HepG2 (cell line): ENCODE measurements at regions not wholly inside any gene's neighbourhood (a gene's known extent, or its start where the extent isn't known, plus 50 kb on each side); places are given as distances from the start of the nearest gene placed in this dataset.

Source experiments
- ATAC-seq: fragments of 200-7000 bp; cut with Tn5 transposase; 3 replicates; pipeline ENCODE4 v1.9.1; 2020; ENCODE audit warnings: mild to moderate bottlenecking, moderate library complexity
- BruUV-seq: library from RNA; stranded (reverse); fragments of 400-500 nt; replicated peaks from 2 replicates; lab custom pipeline; 2021; lab: Mats Ljungman, UMichigan
- CTCF ChIA-PET: fragments of 300-600 bp; formaldehyde crosslinking; extraction: SDS; loops from one replicate; lab custom pipeline; 2021; ENCODE audit warnings: low total read pairs, inconsistent platforms, low intra/inter-chr PET ratio; lab: Yijun Ruan, JAX
- POLR2A ChIA-PET: fragments of 350-600 bp; sonication (Branson Sonifier 250); formaldehyde crosslinking; loops from one replicate; lab custom pipeline; 2020; ENCODE audit warnings: antibody characterized with exemption, inconsistent platforms; lab: Yijun Ruan, JAX
- DNase-seq: peaks from one replicate; pipeline ENCODE4 v3.0.0-alpha.2; 2015; ENCODE audit warnings: low spot score
- FAIRE-seq: peaks from 3 replicates; lab custom pipeline; 2011; peaks lifted over from hg19 to GRCh38; lab: Jason Lieb, UNC
- H2AFZ ChIP-seq: one replicate; pipeline ENCODE4 v1.6.1; 2011; ENCODE audit warnings: low read length, inconsistent platforms
- H3K27ac ChIP-seq: fragments of 300-600 bp; 3 replicates; pipeline ENCODE4 v1.8.0; 2011; ENCODE audit warnings: mixed run types, mild to moderate bottlenecking, mixed read lengths, low read length, inconsistent platforms; ENCODE audit not compliant: insufficient read depth; ENCODE audit errors: extremely low read length
- H3K27me3 ChIP-seq, 2 experiments: fragments of 200-600 bp in 1 of 2; 2 replicates in 1 of 2; 3 replicates in 1 of 2; pipeline versions ENCODE4 v1.6.0 to v1.8.0; 2011; ENCODE audit warnings: low read length in 2 of 2, mild to moderate bottlenecking in 2 of 2, moderate library complexity in 2 of 2, inconsistent platforms in 1 of 2; ENCODE audit not compliant: insufficient read depth in 2 of 2, control insufficient read depth in 1 of 2
- H3K36me3 ChIP-seq, 2 experiments: fragments of 200-600 bp in 1 of 2; replicated peaks in 1 of 2; 2 replicates in 1 of 2; 3 replicates in 1 of 2; pipeline versions ENCODE4 v1.5.1 to v1.8.0; 2011; ENCODE audit warnings: low read length in 2 of 2, inconsistent platforms in 1 of 2; ENCODE audit not compliant: insufficient read depth in 2 of 2, control insufficient read depth in 1 of 2
- H3K4me1 ChIP-seq: 2 replicates; pipeline ENCODE4 v1.5.1; 2012; ENCODE audit warnings: low read length, inconsistent platforms; ENCODE audit not compliant: insufficient read depth
- H3K4me2 ChIP-seq: 2 replicates; pipeline ENCODE4 v1.6.0; 2011; ENCODE audit warnings: low read depth, low read length, inconsistent platforms
- H3K4me3 ChIP-seq, 3 experiments: fragments of 200-600 bp in 1 of 3; sonication (generic), shearing (Covaris generic) in 1 of 3; replicated peaks in 1 of 3; 2 replicates each; pipeline ENCODE4 v1.5.1; 2011 to 2016; ENCODE audit warnings: low read length in 3 of 3, inconsistent platforms in 2 of 3, low read depth in 2 of 3, mild to moderate bottlenecking in 2 of 3, control low read depth in 1 of 3, mixed read lengths in 1 of 3; ENCODE audit not compliant: insufficient read depth in 1 of 3
- H3K79me2 ChIP-seq: one replicate; pipeline ENCODE4 v1.6.1; 2011; ENCODE audit warnings: low read length, inconsistent platforms; ENCODE audit not compliant: insufficient read depth
- H3K9ac ChIP-seq: 2 replicates; pipeline ENCODE4 v1.6.0; 2011; ENCODE audit warnings: mild to moderate bottlenecking, low read depth, low read length, inconsistent platforms; ENCODE audit not compliant: insufficient read depth
- H3K9me3 ChIP-seq: 2 replicates; pipeline ENCODE4 v1.5.1; 2012; ENCODE audit warnings: mild to moderate bottlenecking, low read length
- H4K20me1 ChIP-seq: 2 replicates; pipeline ENCODE4 v1.6.0; 2011; ENCODE audit warnings: inconsistent platforms, mild to moderate bottlenecking, low read length, moderate library complexity; ENCODE audit not compliant: insufficient read depth
- KDM1A ChIP-seq: IDR thresholded peaks from 2 replicates; pipeline ENCODE4 v1.6.1; 2016; ENCODE audit warnings: missing compliant biosample characterization
- NFRKB ChIP-seq: fragments of 450-650 bp; IDR thresholded peaks from 2 replicates; pipeline ENCODE4 v1.6.1; 2017
- POLR2A ChIP-seq, 2 experiments: IDR thresholded peaks; 2 replicates each; pipeline ENCODE4 v1.6.1; 2011; ENCODE audit warnings: low read depth in 2 of 2, low read length in 2 of 2, mild to moderate bottlenecking in 1 of 2, moderate library complexity in 1 of 2; ENCODE audit not compliant: insufficient read depth in 1 of 2
- RFXAP ChIP-seq: sonication (generic); formaldehyde crosslinking; IDR thresholded peaks from 2 replicates; pipeline ENCODE4 v1.4.0; 2020; ENCODE audit warnings: missing genetic modification reagents, borderline replicate concordance
- TARDBP ChIP-seq: sonication (generic); formaldehyde crosslinking; IDR thresholded peaks from 2 replicates; pipeline ENCODE4 v1.8.0; 2022; ENCODE audit warnings: mild to moderate bottlenecking, missing genetic modification reagents
- ZNF253 ChIP-seq: sonication (generic); formaldehyde crosslinking; IDR thresholded peaks from 2 replicates; pipeline ENCODE4 v1.8.0; 2022; ENCODE audit warnings: mild to moderate bottlenecking, missing genetic modification reagents, borderline replicate concordance
- ZNF572 ChIP-seq: sonication (generic); formaldehyde crosslinking; IDR thresholded peaks from 2 replicates; pipeline ENCODE4 v1.5.1; 2020; ENCODE audit warnings: mild to moderate bottlenecking, missing genetic modification reagents
- ZNF747 ChIP-seq: sonication (generic); formaldehyde crosslinking; IDR thresholded peaks from 2 replicates; pipeline ENCODE4 v1.8.1; 2023; ENCODE audit warnings: missing genetic modification reagents, mild to moderate bottlenecking, borderline replicate concordance
- whole genome bisulfite sequencing: methylation state at CpG from one replicate; pipeline ENCODE4 v1.1.6; 2017; ENCODE audit warnings: low lambda C conversion rate; 5-methylcytosine and 5-hydroxymethylcytosine counted together
- in situ Hi-C: cut with HindIII; loops from 2 replicates; pipeline ENCODE4 v1.10.0; 2017; ENCODE audit warnings: low pct_unique_long_range_greater_than_20kb; ENCODE audit not compliant: extremely low pct_ligation_motif_present
- intact Hi-C: fragments of 100-400 bp; cut with micrococcal nuclease; formaldehyde crosslinking; loops from one replicate; pipeline ENCODE4 v1.10.0; 2022; ENCODE audit not compliant: unreplicated experiment
- TF ChIP-seq, protein P1 (sequence below): sonication (generic); formaldehyde crosslinking; IDR thresholded peaks from 2 replicates; pipeline ENCODE4 v1.9.0; 2021; ENCODE audit warnings: missing genetic modification reagents, borderline replicate concordance

DNA sequence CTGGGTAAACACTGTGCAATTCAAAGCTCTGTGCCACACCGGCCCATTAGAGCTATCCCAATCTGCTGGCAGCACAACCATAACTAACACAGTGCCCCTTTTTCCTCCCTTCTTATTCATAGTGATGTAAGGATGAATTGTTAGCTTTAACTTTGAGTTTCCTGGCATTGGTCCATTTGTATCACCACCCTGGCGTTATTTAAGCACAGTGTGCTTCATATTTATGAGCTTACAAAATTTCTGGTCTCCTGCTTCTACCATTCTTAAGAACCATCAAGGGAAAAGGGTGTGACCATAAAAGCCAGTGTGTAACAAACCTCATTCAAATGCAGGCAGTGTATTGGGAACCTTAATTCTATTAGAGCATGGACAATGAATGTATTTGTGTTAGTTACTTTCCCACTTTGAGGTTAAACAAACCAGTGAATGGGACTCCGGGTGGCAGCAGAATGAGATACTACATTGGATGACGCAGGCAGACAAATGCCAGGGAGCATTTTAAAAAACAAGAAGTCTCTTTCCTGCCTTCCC lies 222.6 kb downstream of the TMEM161B start:
- no peak for FAIRE-seq
- H3K4me1 ChIP-seq: no peaks in the 10 kb centered on the region
- no peak for TF ChIP-seq KDM1A
- TF ChIP-seq RFXAP (CRISPR knock-in tag): no peak
- no peak for TF ChIP-seq TARDBP
- no peak for TF ChIP-seq ZNF253 (CRISPR knock-in tag)
- TF ChIP-seq, protein P1, sequence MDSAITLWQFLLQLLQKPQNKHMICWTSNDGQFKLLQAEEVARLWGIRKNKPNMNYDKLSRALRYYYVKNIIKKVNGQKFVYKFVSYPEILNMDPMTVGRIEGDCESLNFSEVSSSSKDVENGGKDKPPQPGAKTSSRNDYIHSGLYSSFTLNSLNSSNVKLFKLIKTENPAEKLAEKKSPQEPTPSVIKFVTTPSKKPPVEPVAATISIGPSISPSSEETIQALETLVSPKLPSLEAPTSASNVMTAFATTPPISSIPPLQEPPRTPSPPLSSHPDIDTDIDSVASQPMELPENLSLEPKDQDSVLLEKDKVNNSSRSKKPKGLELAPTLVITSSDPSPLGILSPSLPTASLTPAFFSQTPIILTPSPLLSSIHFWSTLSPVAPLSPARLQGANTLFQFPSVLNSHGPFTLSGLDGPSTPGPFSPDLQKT (CRISPR knock-in tag): no peak
- no peak for TF ChIP-seq POLR2A (IDR thresholded peaks at IDR 0.05; ENCODE audit: insufficient read depth in 1 of 2, low read depth in 2 of 2, low read length in 2 of 2)
- no peak for TF ChIP-seq ZNF572 (CRISPR knock-in tag)
- TF ChIP-seq ZNF747 (CRISPR knock-in tag): no peak
- WGBS: 13% methylated on average over 4 of the region's 4 CpGs
- no peak overlapping the region for H3K27ac ChIP-seq
- BruUV-seq: no TSS peak
- no peak for ATAC-seq
- no peak overlapping the region for H3K9ac ChIP-seq
- in situ Hi-C loops: no loop called here
- no peaks in the 10 kb centered on the region for H4K20me1 ChIP-seq
- no peak overlapping the region for H3K4me2 ChIP-seq
- ChIA-PET CTCF (no interaction called here), POLR2A (no interaction called here)
- H3K79me2 ChIP-seq: no peaks in the 10 kb centered on the region
- no peak overlapping the region for H3K4me3 ChIP-seq
- no peaks in the 10 kb centered on the region; a peak in 1 of 5 replicates for H3K27me3 ChIP-seq
- no peaks in the 10 kb centered on the region for H3K9me3 ChIP-seq
- H3K36me3 ChIP-seq: no peaks in the 10 kb centered on the region
- intact Hi-C loops: no loop called here
- H2AFZ ChIP-seq: no peak overlapping the region
- DNase-seq: no peak

DNA sequence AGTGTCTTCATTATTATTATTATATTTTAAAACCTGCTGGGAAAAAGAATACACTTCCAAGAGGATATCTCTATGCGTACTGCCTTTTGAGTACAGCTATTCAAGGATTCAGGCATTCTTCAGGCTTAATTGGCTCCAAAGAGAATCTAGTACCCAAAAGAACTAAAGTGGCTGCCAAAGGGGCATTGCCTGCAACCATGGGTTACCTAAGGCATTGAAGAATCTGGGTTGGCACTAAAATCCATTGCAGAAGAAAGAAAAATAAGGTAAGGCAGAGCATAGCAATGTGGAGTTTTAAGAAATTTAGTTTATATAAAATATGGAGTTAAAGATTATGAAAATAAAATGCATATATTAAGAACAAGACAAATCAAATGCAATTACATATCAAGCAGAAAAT lies 223.5 kb downstream of the TMEM161B start:
- Histone ChIP-seq H3K27me3 (no peaks in the 10 kb centered on the region; a peak in 1 of 5 replicates), H3K4me1 (no peaks in the 10 kb centered on the region), H3K36me3 (no peaks in the 10 kb centered on the region), H3K4me3 (no peak overlapping the region)
- POLR2A ChIA-PET: no interaction called here
- no peak for DNase-seq
- CTCF ChIA-PET: no interaction called here
- no peak for TF ChIP-seq NFRKB
- TF ChIP-seq, all 625 proteins: peak for 0
- no peaks in the 10 kb centered on the region for H4K20me1 ChIP-seq
- WGBS: 0% methylated on average over 1 of the region's 1 CpG
- H3K4me2 ChIP-seq: no peak overlapping the region
- H2AFZ ChIP-seq: no peak overlapping the region
- BruUV-seq: no TSS peak
- no peak overlapping the region for H3K27ac ChIP-seq
- intact Hi-C loops (no loop called here), in situ Hi-C loops (no loop called here)
- H3K79me2 ChIP-seq: no peaks in the 10 kb centered on the region
- no peak overlapping the region for H3K9ac ChIP-seq
- no peak for ATAC-seq
- H3K9me3 ChIP-seq: no peaks in the 10 kb centered on the region
- FAIRE-seq: no peak
